ENCODE measurements at regions not wholly inside any gene's neighbourhood (a gene's known extent, or its start where the extent isn't known, plus 50 kb on each side); places are given as distances from the start of the nearest gene placed in this dataset.

DNA sequence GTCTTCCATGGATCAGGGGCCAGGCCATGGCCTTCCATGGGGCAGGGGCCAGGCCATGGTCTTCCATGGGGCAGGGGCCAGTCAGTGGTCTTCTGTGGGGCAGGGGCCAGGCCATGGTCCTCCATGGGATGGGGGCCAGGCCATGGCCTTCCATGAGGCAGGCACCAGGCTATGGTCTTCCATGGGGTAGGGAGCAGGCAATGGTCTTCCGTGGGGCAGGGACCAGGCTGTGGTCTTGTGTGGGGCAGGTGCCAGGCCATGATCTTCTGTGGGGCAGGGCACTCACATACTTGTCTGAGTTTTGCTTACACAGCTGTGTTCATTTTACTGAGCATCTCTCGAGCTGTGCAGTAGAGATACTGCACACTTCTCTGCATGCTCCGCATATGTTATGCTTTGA, 57.3 kb upstream of the THBS2 start:
- Histone ChIP-seq H3K9me3 (no peaks in the 10 kb centered on the region), H3K4me3 (no peak overlapping the region), H3K36me3 (ENCODE audit: low read depth) (no peaks in the 10 kb centered on the region), H3K4me1 (ENCODE audit: low read depth) (no peaks in the 10 kb centered on the region)
- ATAC-seq (no peak), DNase-seq (no peak)
- intact Hi-C loops (cut with DNase I, micrococcal nuclease) = no loop called here
- TF ChIP-seq, protein P1, sequence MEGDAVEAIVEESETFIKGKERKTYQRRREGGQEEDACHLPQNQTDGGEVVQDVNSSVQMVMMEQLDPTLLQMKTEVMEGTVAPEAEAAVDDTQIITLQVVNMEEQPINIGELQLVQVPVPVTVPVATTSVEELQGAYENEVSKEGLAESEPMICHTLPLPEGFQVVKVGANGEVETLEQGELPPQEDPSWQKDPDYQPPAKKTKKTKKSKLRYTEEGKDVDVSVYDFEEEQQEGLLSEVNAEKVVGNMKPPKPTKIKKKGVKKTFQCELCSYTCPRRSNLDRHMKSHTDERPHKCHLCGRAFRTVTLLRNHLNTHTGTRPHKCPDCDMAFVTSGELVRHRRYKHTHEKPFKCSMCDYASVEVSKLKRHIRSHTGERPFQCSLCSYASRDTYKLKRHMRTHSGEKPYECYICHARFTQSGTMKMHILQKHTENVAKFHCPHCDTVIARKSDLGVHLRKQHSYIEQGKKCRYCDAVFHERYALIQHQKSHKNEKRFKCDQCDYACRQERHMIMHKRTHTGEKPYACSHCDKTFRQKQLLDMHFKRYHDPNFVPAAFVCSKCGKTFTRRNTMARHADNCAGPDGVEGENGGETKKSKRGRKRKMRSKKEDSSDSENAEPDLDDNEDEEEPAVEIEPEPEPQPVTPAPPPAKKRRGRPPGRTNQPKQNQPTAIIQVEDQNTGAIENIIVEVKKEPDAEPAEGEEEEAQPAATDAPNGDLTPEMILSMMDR (IDR thresholded peaks at IDR 0.05) = no peak
